ENCODE measurements at regions not wholly inside any gene's neighbourhood (a gene's known extent, or its start where the extent isn't known, plus 50 kb on each side); places are given as distances from the start of the nearest gene placed in this dataset.

DNA sequence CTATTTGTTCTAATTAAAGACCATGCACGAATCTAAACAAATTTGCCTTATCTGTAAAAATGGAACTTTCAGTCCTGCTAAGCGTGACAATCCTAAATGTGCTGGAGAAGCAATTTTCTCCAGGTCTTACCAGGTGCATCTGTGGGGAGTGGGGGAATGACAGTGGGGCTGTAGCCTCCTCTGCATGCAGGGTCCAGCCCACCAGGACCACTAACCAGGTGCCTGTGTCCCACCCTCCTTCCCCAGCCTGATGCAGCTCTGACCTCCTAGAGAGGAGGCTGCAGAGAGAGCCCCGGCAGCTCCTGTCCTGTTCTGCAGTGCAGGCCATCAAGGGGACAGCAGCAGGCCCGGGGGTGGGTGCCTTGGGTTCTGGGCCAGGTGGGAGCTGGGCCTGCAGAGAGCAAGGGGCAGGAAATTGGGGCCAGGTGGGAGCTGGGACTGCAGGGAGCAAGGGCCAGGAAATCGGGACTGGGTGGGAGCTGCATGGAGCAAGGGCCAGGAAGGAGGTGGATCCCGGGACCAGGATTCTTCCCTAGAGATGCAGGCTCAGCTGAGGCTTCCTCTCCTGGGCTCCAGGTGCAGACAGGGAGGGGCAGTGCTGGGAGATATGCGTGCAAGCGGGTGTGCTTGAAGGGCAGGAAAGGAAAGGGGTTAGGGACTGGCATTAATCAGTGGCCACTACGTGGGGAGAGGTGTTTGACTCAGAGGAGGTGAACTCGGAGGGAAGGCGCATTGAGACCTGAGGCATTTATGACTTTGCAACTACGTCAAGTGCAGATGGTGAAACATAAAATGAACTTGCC, 185.3 kb downstream of the ANKRD30B start:
- H3K36me3 ChIP-seq: no peaks in the 10 kb centered on the region
- peak; percentile 64 for DNase-seq
- in situ Hi-C loops (cut with MboI; ENCODE audit: low pct_ligation_motif_present in 1 of 4, low pct_unique_long_range_greater_than_20kb in 1 of 4, low sequenced_read_pairs in 3 of 4): no loop called here
- TF ChIP-seq POLR2AphosphoS5 (IDR thresholded peaks at IDR 0.05): peak in 1 of 3 donors; percentile 5
- TF ChIP-seq, protein P1, sequence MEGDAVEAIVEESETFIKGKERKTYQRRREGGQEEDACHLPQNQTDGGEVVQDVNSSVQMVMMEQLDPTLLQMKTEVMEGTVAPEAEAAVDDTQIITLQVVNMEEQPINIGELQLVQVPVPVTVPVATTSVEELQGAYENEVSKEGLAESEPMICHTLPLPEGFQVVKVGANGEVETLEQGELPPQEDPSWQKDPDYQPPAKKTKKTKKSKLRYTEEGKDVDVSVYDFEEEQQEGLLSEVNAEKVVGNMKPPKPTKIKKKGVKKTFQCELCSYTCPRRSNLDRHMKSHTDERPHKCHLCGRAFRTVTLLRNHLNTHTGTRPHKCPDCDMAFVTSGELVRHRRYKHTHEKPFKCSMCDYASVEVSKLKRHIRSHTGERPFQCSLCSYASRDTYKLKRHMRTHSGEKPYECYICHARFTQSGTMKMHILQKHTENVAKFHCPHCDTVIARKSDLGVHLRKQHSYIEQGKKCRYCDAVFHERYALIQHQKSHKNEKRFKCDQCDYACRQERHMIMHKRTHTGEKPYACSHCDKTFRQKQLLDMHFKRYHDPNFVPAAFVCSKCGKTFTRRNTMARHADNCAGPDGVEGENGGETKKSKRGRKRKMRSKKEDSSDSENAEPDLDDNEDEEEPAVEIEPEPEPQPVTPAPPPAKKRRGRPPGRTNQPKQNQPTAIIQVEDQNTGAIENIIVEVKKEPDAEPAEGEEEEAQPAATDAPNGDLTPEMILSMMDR (IDR thresholded peaks at IDR 0.05): no peak
- no peaks in the 10 kb centered on the region for H3K27me3 ChIP-seq
- H3K9me3 ChIP-seq: no peaks in the 10 kb centered on the region
- peak overlapping the region; percentile 25 to 74 (median 55) for H3K27ac ChIP-seq
- WGBS, 2 donors (ENCODE audit: low coverage in 1 of 2): 36 to 59% methylated on average over 8 to 12 of the region's 12 CpGs
- intact Hi-C loops (cut with DNase I; ENCODE audit: low total_unique reads): no loop called here
- H3K4me1 ChIP-seq: peaks cover 14 to 41% (median 34%) of the 10 kb centered on the region in 4 donors
- no peak overlapping the region for H3K4me3 ChIP-seq

- no peaks in the 10 kb centered on the region for H3K9me3 ChIP-seq
- no peak overlapping the region for H3K4me3 ChIP-seq
- WGBS, 2 donors (ENCODE audit: low coverage in 1 of 2): 56% methylated on average over 10 of the region's 10 CpGs; no CpG with 5 or more reads in 1 of the 2 donors
- H3K36me3 ChIP-seq: no peaks in the 10 kb centered on the region
- intact Hi-C loops (cut with DNase I; ENCODE audit: low total_unique reads): no loop called here
- DNase-seq: no peak
- H3K27me3 ChIP-seq: no peaks in the 10 kb centered on the region
- TF ChIP-seq EP300 (IDR thresholded peaks at IDR 0.05; ENCODE audit: low read depth): no peak
- in situ Hi-C loops (cut with MboI; ENCODE audit: low pct_ligation_motif_present in 1 of 4, low pct_unique_long_range_greater_than_20kb in 1 of 4, low sequenced_read_pairs in 3 of 4): no loop called here
- peak overlapping the region; percentile 25 to 74 (median 62) for H3K27ac ChIP-seq
- H3K4me1 ChIP-seq: peaks cover 14 to 41% (median 34%) of the 10 kb centered on the region in 4 donors
Observed at GRCh38 chr18:14933964-14934363, 186.0 kb downstream of the ANKRD30B start.

- no peaks in the 10 kb centered on the region for H3K27me3 ChIP-seq
- H3K9me3 ChIP-seq: no peaks in the 10 kb centered on the region
- H3K4me1 ChIP-seq: peaks cover 14 to 41% (median 34%) of the 10 kb centered on the region in 4 donors
- intact Hi-C loops (cut with DNase I; ENCODE audit: low total_unique reads) (no loop called here), in situ Hi-C loops (cut with MboI; ENCODE audit: low pct_ligation_motif_present in 1 of 4, low pct_unique_long_range_greater_than_20kb in 1 of 4, low sequenced_read_pairs in 3 of 4) (no loop called here)
- H3K27ac ChIP-seq: peak overlapping the region in 2 of 4 donors; percentile 28 to 69
- no peak overlapping the region for H3K4me3 ChIP-seq
- 62% methylated on average over 3 of the region's 3 CpGs; no CpG with 5 or more reads in 1 of the 2 donors for WGBS, 2 donors (ENCODE audit: low coverage in 1 of 2)
- DNase-seq: no peak
- TF ChIP-seq POLR2A (IDR thresholded peaks at IDR 0.05): no peak
- TF ChIP-seq EP300 (IDR thresholded peaks at IDR 0.05; ENCODE audit: low read depth): no peak
- TF ChIP-seq, protein P1 (IDR thresholded peaks at IDR 0.05): no peak
- TF ChIP-seq POLR2AphosphoS5 (IDR thresholded peaks at IDR 0.05): no peak
- no peaks in the 10 kb centered on the region for H3K36me3 ChIP-seq
Observed at GRCh38 chr18:14935210-14935609, 187.2 kb downstream of the ANKRD30B start.

GRCh38 chr18:14936313-14936712, 188.3 kb downstream of the ANKRD30B start:
- Histone ChIP-seq H3K27ac (peak overlapping the region; percentile 69 to 83 (median 74)), H3K4me1 (peaks cover 14 to 48% (median 35%) of the 10 kb centered on the region in 4 donors), H3K4me3 (no peak overlapping the region), H3K27me3 (no peaks in the 10 kb centered on the region), H3K9me3 (no peaks in the 10 kb centered on the region), H3K36me3 (no peaks in the 10 kb centered on the region)
- in situ Hi-C loops (cut with MboI; ENCODE audit: low pct_ligation_motif_present in 1 of 4, low pct_unique_long_range_greater_than_20kb in 1 of 4, low sequenced_read_pairs in 3 of 4): no loop called here
- DNase-seq: peak; percentile 85
- WGBS, 2 donors (ENCODE audit: low coverage in 1 of 2): 28% methylated on average over 4 of the region's 4 CpGs; no CpG with 5 or more reads in 1 of the 2 donors
- TF ChIP-seq POLR2AphosphoS5 (IDR thresholded peaks at IDR 0.05) (peak; percentile 28 to 78 (median 46)), EP300 (IDR thresholded peaks at IDR 0.05; ENCODE audit: low read depth) (no peak), POLR2A (IDR thresholded peaks at IDR 0.05) (peak; percentile 33)
- TF ChIP-seq, protein P1 (IDR thresholded peaks at IDR 0.05): no peak
- intact Hi-C loops (cut with DNase I; ENCODE audit: low total_unique reads): no loop called here
